ENCODE measurements at regions not wholly inside any gene's neighbourhood (a gene's known extent, or its start where the extent isn't known, plus 50 kb on each side); places are given as distances from the start of the nearest gene placed in this dataset.

DNA sequence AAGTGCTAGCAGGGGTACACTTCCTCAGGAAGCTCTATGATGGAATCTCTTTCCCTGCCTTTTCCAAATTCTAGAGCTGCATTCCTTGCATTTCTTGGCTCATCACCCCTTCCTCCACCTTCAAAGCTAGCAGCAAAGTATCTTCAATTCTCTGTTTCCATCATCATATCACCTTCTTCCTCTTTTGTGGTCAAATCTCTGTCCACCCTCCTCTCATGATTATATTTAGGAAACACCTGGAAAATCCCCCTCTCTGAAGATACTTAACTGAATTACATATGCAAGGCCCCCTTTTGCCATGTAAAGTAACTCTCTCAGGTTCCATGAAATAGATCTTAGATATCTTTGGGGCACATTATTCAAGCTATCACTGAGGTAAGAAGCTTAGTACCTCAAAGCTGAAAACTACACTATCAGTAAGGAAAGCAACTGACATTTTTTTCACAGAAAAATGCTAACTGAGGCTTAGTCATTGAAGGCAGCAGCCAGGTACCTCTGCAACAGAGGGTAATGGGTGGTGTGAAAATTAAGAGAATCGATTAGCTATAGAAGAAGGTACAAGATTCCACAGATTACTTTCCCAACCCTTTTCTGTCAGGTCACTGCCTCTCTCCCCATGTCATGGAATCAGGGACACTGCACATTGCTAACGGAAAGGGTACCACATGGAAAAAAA is 197.3 kb downstream of the MACC1 start:
- TF ChIP-seq, protein P1, sequence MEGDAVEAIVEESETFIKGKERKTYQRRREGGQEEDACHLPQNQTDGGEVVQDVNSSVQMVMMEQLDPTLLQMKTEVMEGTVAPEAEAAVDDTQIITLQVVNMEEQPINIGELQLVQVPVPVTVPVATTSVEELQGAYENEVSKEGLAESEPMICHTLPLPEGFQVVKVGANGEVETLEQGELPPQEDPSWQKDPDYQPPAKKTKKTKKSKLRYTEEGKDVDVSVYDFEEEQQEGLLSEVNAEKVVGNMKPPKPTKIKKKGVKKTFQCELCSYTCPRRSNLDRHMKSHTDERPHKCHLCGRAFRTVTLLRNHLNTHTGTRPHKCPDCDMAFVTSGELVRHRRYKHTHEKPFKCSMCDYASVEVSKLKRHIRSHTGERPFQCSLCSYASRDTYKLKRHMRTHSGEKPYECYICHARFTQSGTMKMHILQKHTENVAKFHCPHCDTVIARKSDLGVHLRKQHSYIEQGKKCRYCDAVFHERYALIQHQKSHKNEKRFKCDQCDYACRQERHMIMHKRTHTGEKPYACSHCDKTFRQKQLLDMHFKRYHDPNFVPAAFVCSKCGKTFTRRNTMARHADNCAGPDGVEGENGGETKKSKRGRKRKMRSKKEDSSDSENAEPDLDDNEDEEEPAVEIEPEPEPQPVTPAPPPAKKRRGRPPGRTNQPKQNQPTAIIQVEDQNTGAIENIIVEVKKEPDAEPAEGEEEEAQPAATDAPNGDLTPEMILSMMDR (IDR thresholded peaks at IDR 0.05) = no peak
- TF ChIP-seq EZH2phosphoT487 (IDR thresholded peaks at IDR 0.05) = no peak
- no peak for TF ChIP-seq EZH2 (IDR thresholded peaks at IDR 0.05)
